K562 (cell line): ENCODE measurements at regions not wholly inside any gene's neighbourhood (a gene's known extent, or its start where the extent isn't known, plus 50 kb on each side); places are given as distances from the start of the nearest gene placed in this dataset.

ENCODE experiments used
- ATAC-seq: fragments of 200-7000 bp; cut with Tn5 transposase; 3 replicates; pipeline ENCODE4 v1.9.1; 2020; ENCODE audit warnings: moderate library complexity
- BruUV-seq: library from RNA; stranded (reverse); fragments of 400-500 nt; replicated peaks from 2 replicates; lab custom pipeline; 2021; lab: Mats Ljungman, UMichigan
- CTCF ChIA-PET: fragments of 300-600 bp; formaldehyde crosslinking; extraction: SDS; loops from one replicate; lab custom pipeline; 2021; ENCODE audit warnings: low intra/inter-chr PET ratio; lab: Yijun Ruan, JAX
- POLR2A ChIA-PET: fragments of 300-600, 350-650 bp; sonication (Branson Sonifier 250); formaldehyde crosslinking; extraction: SDS; loops from one replicate; lab custom pipeline; 2021; ENCODE audit warnings: antibody characterized with exemption, inconsistent platforms; lab: Yijun Ruan, JAX
- DNase-seq, 4 experiments: peaks; one replicate each; pipeline versions ENCODE4 v3.0.0 to v3.0.0-alpha.2; 2011 to 2018; ENCODE audit warnings: low spot score in 3 of 4, mixed read lengths in 3 of 4; ENCODE audit errors: extremely low read depth in 1 of 4
- FAIRE-seq: peaks from 2 replicates; lab custom pipeline; 2011; peaks lifted over from hg19 to GRCh38; lab: Jason Lieb, UNC
- H2AFZ ChIP-seq: 2 replicates; pipeline ENCODE4 v1.6.0; 2011; ENCODE audit warnings: low read depth, low read length, control low read depth, inconsistent platforms
- H3K27ac ChIP-seq: fragments of 200-600 bp; 3 replicates; pipeline ENCODE4 v1.8.0; 2011; ENCODE audit warnings: low read depth, mild to moderate bottlenecking, control low read depth, inconsistent platforms, low read length, moderate library complexity, mixed read lengths; ENCODE audit errors: extremely low read depth
- H3K27me3 ChIP-seq, 2 experiments: fragments of 300-600 bp in 1 of 2; 2 replicates in 1 of 2; 3 replicates in 1 of 2; pipeline versions ENCODE4 v1.6.0 to v1.8.0; 2011; ENCODE audit warnings: inconsistent platforms in 2 of 2, low read length in 2 of 2, mild to moderate bottlenecking in 1 of 2, mixed read lengths in 1 of 2, moderate library complexity in 1 of 2; ENCODE audit not compliant: control insufficient read depth in 2 of 2, insufficient read depth in 2 of 2
- H3K36me3 ChIP-seq: fragments of 300-600 bp; 3 replicates; pipeline ENCODE4 v1.8.0; 2011; ENCODE audit warnings: mild to moderate bottlenecking, low read length, inconsistent platforms; ENCODE audit not compliant: control insufficient read depth, insufficient read depth
- H3K4me1 ChIP-seq, 2 experiments: fragments of 200-600 bp in 1 of 2; replicated peaks in 1 of 2; 2 replicates in 1 of 2; 3 replicates in 1 of 2; pipeline versions ENCODE4 v1.5.1 to v1.8.0; 2011; ENCODE audit warnings: inconsistent platforms in 2 of 2, low read length in 2 of 2, mild to moderate bottlenecking in 1 of 2, mixed read lengths in 1 of 2, moderate library complexity in 1 of 2; ENCODE audit not compliant: control insufficient read depth in 2 of 2, insufficient read depth in 2 of 2
- H3K4me2 ChIP-seq: 2 replicates; pipeline ENCODE4 v1.6.1; 2011; ENCODE audit warnings: low read length, control low read depth, inconsistent platforms, mixed read lengths; ENCODE audit not compliant: insufficient read depth
- H3K4me3 ChIP-seq: fragments of 200-600 bp; sonication (generic), shearing (Covaris generic); 2 replicates; pipeline ENCODE4 v1.5.1; 2016; ENCODE audit warnings: control low read depth, inconsistent platforms
- H3K79me2 ChIP-seq: fragments of 200-600 bp; 3 replicates; pipeline ENCODE4 v1.8.0; 2011; ENCODE audit warnings: low read length, inconsistent platforms; ENCODE audit not compliant: control insufficient read depth, insufficient read depth
- H3K9ac ChIP-seq, 2 experiments: 2 replicates each; pipeline versions ENCODE4 v1.6.0 to v1.6.1; 2011; ENCODE audit warnings: low read depth in 2 of 2, low read length in 2 of 2, control low read depth in 1 of 2, inconsistent platforms in 1 of 2, mild to moderate bottlenecking in 1 of 2, mixed read lengths in 1 of 2; ENCODE audit not compliant: insufficient read depth in 1 of 2
- H3K9me1 ChIP-seq: one replicate; pipeline ENCODE4 v1.6.0; 2011; ENCODE audit warnings: inconsistent platforms, mild to moderate bottlenecking, low read length, moderate library complexity; ENCODE audit not compliant: control insufficient read depth, insufficient read depth
- H3K9me3 ChIP-seq: replicated peaks from 2 replicates; pipeline ENCODE4 v1.5.1; 2011; ENCODE audit warnings: low read depth, low read length, inconsistent platforms; ENCODE audit not compliant: control insufficient read depth, insufficient read depth
- H4K20me1 ChIP-seq: replicated peaks from 2 replicates; pipeline ENCODE4 v1.6.1; 2011; ENCODE audit warnings: low read length, inconsistent platforms, mixed read lengths; ENCODE audit not compliant: control insufficient read depth, insufficient read depth
- BMI1 ChIP-seq: fragments of 150-350 bp; IDR thresholded peaks from 2 replicates; pipeline ENCODE4 v1.6.1; 2014; ENCODE audit warnings: low read length
- CBFA2T2 ChIP-seq: fragments of 450-650 bp; conservative IDR thresholded peaks from 2 replicates; pipeline ENCODE4 v1.6.1; 2017; ENCODE audit warnings: mild to moderate bottlenecking
- CHD2 ChIP-seq: IDR thresholded peaks from 2 replicates; pipeline ENCODE4 v1.6.1; 2011; ENCODE audit warnings: low read depth, low read length
- DMBX1 ChIP-seq: fragments of 250-450 bp; sonication (Bioruptor Pico); IDR thresholded peaks from 2 replicates; pipeline ENCODE4 v1.8.0; 2022; ENCODE audit warnings: inconsistent platforms, mild to moderate bottlenecking, moderate library complexity, borderline replicate concordance
- LARP7 ChIP-seq: fragments of 450-650 bp; IDR thresholded peaks from 2 replicates; pipeline ENCODE4 v1.6.1; 2016
- MAFK ChIP-seq: IDR thresholded peaks from 2 replicates; pipeline ENCODE4 v1.6.1; 2011; ENCODE audit warnings: low read length, improper control_type of control experiment
- NFATC3 ChIP-seq: fragments of 450-650 bp; IDR thresholded peaks from 2 replicates; pipeline ENCODE4 v1.6.1; 2017; ENCODE audit warnings: mild to moderate bottlenecking
- RHOXF2B ChIP-seq: fragments of 250-450 bp; sonication (Bioruptor Pico); conservative IDR thresholded peaks from 2 replicates; pipeline ENCODE4 v1.5.1; 2021
- SMAD2 ChIP-seq: fragments of 150-350 bp; IDR thresholded peaks from 2 replicates; pipeline ENCODE4 v1.6.1; 2014; ENCODE audit warnings: low read depth, mild to moderate bottlenecking, low read length
- UBTF ChIP-seq, 2 experiments: IDR thresholded peaks; 2 replicates each; pipeline ENCODE4 v1.6.1; 2012; ENCODE audit warnings: improper control_type of control experiment in 2 of 2, low read depth in 2 of 2, low read length in 2 of 2, borderline replicate concordance in 1 of 2
- ZNF212 ChIP-seq: fragments of 450-650 bp; formaldehyde crosslinking; IDR thresholded peaks from 2 replicates; pipeline ENCODE4 v1.4.0; 2020; ENCODE audit warnings: mild to moderate bottlenecking
- ZNF217 ChIP-seq: sonication (generic); formaldehyde crosslinking; IDR thresholded peaks from 2 replicates; pipeline ENCODE4 v1.8.0; 2022; ENCODE audit warnings: mild to moderate bottlenecking, missing genetic modification reagents
- ZNF436 ChIP-seq: fragments of 250-450, 450-650 bp; sonication (Bioruptor Pico); formaldehyde crosslinking; IDR thresholded peaks from 2 replicates; pipeline ENCODE4 v1.7.0; 2020; ENCODE audit warnings: mild to moderate bottlenecking
- WGBS: fragments of 100-300 bp; shearing (Covaris generic); methylation state at CpG from one replicate; pipeline ENCODE4 v1.1.6; 2016; ENCODE audit warnings: low coverage, mixed read lengths; ENCODE audit not compliant: insufficient coverage; ENCODE audit errors: missing lambda C conversion rate; 5-methylcytosine and 5-hydroxymethylcytosine counted together
- in situ Hi-C: fragments of 300-500 bp; cut with MboI; formaldehyde crosslinking; loops from 4 replicates; pipeline ENCODE4 v1.15.0; 2018; ENCODE audit warnings: inconsistent platforms, mixed read lengths
- intact Hi-C: fragments of 100-400 bp; cut with micrococcal nuclease; formaldehyde crosslinking; loops from 2 replicates; pipeline ENCODE4 v1.14.2; 2022
- TF ChIP-seq, protein P1 (sequence below): sonication (generic); formaldehyde crosslinking; IDR thresholded peaks from 2 replicates; pipeline ENCODE4 v1.4.0; 2020; ENCODE audit warnings: mild to moderate bottlenecking, missing genetic modification reagents
- TF ChIP-seq, protein P2 (sequence below): fragments of 450-650 bp; IDR thresholded peaks from 2 replicates; pipeline ENCODE4 v1.6.1; 2016; ENCODE audit warnings: antibody characterized with exemption

GRCh38 chr20:6715401-6715941 lies 52.0 kb upstream of the BMP2 start:
- H3K4me3 ChIP-seq, result no peak overlapping the region
- H3K9me1 ChIP-seq, result no peaks in the 10 kb centered on the region
- POLR2A ChIA-PET, result no interaction called here
- no peaks in the 10 kb centered on the region for H3K9me3 ChIP-seq
- 0% methylated on average over 4 of the region's 7 CpGs for WGBS
- no peak for ATAC-seq
- BruUV-seq, result no TSS peak
- DNase-seq, result no peak
- no peak overlapping the region for H3K4me2 ChIP-seq
- no peak overlapping the region for H3K9ac ChIP-seq
- H3K27ac ChIP-seq, result no peak overlapping the region
- no peaks in the 10 kb centered on the region for H3K27me3 ChIP-seq
- no peak for FAIRE-seq
- in situ Hi-C loops, result no loop called here
- H3K79me2 ChIP-seq, result no peaks in the 10 kb centered on the region
- H2AFZ ChIP-seq, result no peak overlapping the region
- no peaks in the 10 kb centered on the region for H3K4me1 ChIP-seq
- CTCF ChIA-PET, result no interaction called here
- intact Hi-C loops, result no loop called here
- H3K36me3 ChIP-seq, result no peaks in the 10 kb centered on the region
- no peaks in the 10 kb centered on the region for H4K20me1 ChIP-seq
- no peak for TF ChIP-seq UBTF (IDR thresholded peaks at IDR 0.05; ENCODE audit: borderline replicate concordance in 1 of 2, low read depth in 2 of 2, low read length in 2 of 2)
- no peak for TF ChIP-seq ZNF212 (CRISPR knock-in tag)
- TF ChIP-seq DMBX1 (CRISPR knock-in tag), result no peak
- no peak for TF ChIP-seq ZNF436 (CRISPR knock-in tag)
- TF ChIP-seq NFATC3, result no peak
- no peak for TF ChIP-seq MAFK
- TF ChIP-seq ZNF217, result no peak
- TF ChIP-seq, protein P1, sequence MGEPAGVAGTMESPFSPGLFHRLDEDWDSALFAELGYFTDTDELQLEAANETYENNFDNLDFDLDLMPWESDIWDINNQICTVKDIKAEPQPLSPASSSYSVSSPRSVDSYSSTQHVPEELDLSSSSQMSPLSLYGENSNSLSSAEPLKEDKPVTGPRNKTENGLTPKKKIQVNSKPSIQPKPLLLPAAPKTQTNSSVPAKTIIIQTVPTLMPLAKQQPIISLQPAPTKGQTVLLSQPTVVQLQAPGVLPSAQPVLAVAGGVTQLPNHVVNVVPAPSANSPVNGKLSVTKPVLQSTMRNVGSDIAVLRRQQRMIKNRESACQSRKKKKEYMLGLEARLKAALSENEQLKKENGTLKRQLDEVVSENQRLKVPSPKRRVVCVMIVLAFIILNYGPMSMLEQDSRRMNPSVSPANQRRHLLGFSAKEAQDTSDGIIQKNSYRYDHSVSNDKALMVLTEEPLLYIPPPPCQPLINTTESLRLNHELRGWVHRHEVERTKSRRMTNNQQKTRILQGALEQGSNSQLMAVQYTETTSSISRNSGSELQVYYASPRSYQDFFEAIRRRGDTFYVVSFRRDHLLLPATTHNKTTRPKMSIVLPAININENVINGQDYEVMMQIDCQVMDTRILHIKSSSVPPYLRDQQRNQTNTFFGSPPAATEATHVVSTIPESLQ (CRISPR knock-in tag), result no peak
- TF ChIP-seq RHOXF2B (CRISPR knock-in tag), result no peak
- no peak for TF ChIP-seq LARP7
- TF ChIP-seq CBFA2T2, result no peak
- TF ChIP-seq, protein P2, sequence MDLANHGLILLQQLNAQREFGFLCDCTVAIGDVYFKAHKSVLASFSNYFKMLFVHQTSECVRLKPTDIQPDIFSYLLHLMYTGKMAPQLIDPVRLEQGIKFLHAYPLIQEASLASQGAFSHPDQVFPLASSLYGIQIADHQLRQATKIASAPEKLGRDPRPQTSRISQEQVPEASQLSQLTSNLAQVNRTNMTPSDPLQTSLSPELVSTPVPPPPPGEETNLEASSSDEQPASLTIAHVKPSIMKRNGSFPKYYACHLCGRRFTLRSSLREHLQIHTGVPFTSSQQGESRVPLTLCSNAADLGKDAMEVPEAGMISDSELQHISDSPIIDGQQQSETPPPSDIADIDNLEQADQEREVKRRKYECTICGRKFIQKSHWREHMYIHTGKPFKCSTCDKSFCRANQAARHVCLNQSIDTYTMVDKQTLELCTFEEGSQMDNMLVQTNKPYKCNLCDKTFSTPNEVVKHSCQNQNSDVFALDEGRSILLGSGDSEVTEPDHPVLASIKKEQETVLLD, result no peak
- no peak for TF ChIP-seq BMI1
- TF ChIP-seq SMAD2, result no peak
- TF ChIP-seq CHD2, result no peak
